ENCODE measurements at regions not wholly inside any gene's neighbourhood (a gene's known extent, or its start where the extent isn't known, plus 50 kb on each side); places are given as distances from the start of the nearest gene placed in this dataset.

DNA sequence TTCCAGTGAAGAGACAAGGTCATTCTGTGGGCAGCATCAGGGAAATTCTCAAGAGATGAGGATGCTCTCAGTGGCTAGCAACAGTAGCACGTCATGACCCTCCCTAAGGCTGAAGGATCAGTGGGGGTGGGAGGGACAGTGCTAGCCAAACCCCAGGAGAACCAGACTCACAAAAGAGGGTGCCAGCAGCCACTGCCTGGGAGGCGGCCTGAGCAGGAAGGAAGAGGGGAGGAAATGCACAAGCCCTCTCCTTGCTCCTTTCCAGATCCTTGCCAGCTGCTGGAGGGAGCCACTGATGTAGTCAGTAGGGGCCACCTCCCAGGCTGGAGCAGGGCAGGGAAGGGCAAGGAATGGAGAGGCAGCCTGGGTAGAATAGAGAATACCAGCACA is 302.7 kb downstream of the RPS24 start:
- TF ChIP-seq, protein P1, sequence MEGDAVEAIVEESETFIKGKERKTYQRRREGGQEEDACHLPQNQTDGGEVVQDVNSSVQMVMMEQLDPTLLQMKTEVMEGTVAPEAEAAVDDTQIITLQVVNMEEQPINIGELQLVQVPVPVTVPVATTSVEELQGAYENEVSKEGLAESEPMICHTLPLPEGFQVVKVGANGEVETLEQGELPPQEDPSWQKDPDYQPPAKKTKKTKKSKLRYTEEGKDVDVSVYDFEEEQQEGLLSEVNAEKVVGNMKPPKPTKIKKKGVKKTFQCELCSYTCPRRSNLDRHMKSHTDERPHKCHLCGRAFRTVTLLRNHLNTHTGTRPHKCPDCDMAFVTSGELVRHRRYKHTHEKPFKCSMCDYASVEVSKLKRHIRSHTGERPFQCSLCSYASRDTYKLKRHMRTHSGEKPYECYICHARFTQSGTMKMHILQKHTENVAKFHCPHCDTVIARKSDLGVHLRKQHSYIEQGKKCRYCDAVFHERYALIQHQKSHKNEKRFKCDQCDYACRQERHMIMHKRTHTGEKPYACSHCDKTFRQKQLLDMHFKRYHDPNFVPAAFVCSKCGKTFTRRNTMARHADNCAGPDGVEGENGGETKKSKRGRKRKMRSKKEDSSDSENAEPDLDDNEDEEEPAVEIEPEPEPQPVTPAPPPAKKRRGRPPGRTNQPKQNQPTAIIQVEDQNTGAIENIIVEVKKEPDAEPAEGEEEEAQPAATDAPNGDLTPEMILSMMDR (IDR thresholded peaks at IDR 0.05) = no peak
- TF ChIP-seq EZH2 (IDR thresholded peaks at IDR 0.05; ENCODE audit: borderline replicate concordance, insufficient read depth, low read depth, low read length, poor library complexity, severe bottlenecking) = no peak
